Amygdala (tissue), 56 donors: ENCODE measurements at regions not wholly inside any gene's neighbourhood (a gene's known extent, or its start where the extent isn't known, plus 50 kb on each side); places are given as distances from the start of the nearest gene placed in this dataset.
"Not testable (repeated sequence)": the region's sequence is repeated elsewhere in the genome, so short reads cannot be mapped to it uniquely, and the experiment has no call there.

Source experiments
- DNase-seq, 56 donors: peaks; one replicate each; lab custom pipeline; 2025; lab: John Stamatoyannopoulos, UW

- DNase-seq = no peak
These were observed 1336.2 kb upstream of the NRXN1 start for GRCh38 chr2:52368141-52368540.

DNA sequence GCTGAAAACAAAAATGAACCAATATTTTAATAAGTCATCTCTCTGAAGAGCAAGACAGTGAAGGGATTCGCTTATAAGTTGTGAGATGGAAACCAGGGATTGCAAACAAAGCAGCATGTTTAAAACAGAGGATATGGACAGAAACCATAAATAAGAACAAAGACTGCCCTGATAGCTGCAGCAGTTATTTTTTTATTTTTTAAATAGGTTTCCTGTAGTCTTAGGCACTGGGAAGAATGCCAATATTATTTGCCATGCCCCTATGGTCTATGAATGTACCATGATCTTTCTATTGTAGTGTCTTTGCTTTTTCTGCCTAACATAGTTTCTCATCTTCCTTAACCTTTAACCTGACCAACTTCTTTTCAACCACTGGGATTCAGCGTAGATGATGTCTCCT lies 1334.0 kb upstream of the NRXN1 start:
- DNase-seq = no peak

DNA sequence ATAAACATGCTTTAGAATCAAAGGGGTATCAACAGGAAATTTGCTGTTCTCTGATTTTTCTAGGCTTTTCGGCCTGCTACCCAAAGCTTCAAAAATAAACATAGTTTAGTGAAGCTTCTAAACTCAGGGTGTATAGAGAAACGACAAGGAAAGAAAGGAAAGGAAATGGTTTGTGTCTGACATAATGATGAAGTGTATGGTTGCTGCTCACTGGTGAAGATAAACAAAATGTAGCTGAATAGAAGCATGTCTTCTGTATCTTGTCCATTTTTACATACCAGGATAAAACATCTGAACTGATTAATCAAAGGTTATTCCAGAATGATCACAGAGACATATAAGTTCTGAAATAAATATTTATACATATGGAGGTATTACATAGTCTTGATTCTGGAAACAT lies 1324.6 kb upstream of the NRXN1 start:
- no peak for DNase-seq

DNA sequence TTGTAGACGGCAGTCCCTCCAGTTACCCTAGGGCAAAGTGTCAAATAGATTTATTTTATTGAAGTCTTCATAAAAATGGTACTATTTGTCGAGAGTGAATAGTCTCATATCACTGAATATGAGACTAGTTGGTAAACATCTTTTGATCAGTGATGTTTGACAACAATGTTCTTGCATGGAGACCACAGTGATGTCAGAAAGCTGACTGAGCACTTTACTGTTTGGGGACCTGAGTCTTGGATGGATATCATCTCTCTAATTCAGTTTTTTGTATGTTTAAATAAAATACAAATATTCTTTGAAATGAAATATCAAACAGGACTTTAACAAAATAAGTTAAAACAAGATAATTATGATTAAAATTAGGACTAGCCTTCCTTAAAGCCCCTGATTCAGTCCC lies 1315.4 kb upstream of the NRXN1 start:
- no peak for DNase-seq

- no peak for DNase-seq
These were observed 1313.7 kb upstream of the NRXN1 start for GRCh38 chr2:52345676-52346075.

GRCh38 chr2:52345082-52345481 lies 1313.2 kb upstream of the NRXN1 start:
- DNase-seq = no peak

- no peak for DNase-seq
These were observed 1311.9 kb upstream of the NRXN1 start for GRCh38 chr2:52343706-52344266.

GRCh38 chr2:52343010-52343409 lies 1311.1 kb upstream of the NRXN1 start:
- DNase-seq = no peak

- DNase-seq = no peak
These were observed 1310.5 kb upstream of the NRXN1 start for GRCh38 chr2:52342458-52342857.

- no peak for DNase-seq
These were observed 1309.8 kb upstream of the NRXN1 start for GRCh38 chr2:52341732-52342131.

DNA sequence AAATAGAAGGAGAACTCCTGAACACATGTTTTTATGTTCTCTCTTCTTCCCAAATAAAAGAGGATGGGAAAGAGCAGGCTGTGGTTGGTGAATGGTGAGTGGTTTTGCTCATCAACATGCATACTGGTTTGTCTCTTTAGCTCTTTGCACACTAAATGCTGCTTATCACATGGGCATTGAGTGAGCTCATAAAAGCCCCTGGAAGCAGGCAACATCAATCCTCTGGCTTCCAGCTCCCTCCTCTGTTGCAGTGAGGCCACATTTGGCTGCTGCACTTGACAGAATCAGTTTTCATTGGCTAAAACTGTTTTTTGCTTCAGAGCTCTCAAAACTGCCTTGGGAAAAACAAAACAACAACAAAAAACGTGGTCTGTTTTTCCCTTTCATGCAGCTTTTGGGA lies 1308.2 kb upstream of the NRXN1 start:
- peak in 8 of 56 donors; percentile 0 to 16 (median 2) for DNase-seq

DNA sequence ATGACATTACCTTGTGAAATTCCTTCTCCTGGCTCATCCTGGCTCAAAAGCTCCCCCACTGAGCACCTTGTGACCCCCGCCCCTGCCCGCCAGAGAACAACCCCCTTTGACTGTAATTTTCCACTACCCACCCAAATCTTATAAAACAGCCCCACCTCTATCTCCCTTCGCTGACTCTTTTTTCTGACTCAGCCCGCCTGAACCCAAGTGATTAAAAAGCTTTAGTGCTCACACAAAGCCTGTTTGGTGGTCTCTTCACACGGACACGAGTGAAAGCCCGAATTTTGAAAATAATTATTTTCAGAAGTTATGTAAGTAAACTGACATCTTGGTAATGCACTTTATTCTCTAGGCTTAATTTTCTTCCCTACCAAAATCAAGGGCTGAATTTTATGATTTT lies 1305.9 kb upstream of the NRXN1 start:
- not testable (repeated sequence) for DNase-seq

DNA sequence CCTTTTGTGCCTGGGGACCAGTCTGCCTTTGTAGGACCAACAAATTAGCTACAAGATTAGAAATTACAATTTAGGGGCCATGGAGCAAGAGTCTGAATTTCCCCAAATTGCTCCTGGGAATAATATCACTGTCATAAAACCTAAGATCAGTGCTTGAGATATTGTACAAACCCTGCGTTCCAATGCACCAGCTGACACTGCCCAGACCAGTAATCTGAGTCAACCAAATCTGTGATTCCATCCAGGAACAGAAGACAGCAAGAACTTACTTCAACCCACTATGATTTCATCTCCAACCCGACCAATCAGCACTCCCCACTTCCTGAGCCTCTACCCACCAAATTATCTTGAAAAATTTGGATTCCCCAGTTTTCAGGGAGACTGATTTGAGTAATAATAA lies 1305.0 kb upstream of the NRXN1 start:
- DNase-seq = no peak

GRCh38 chr2:52335727-52336126 lies 1303.8 kb upstream of the NRXN1 start:
- no peak for DNase-seq

DNA sequence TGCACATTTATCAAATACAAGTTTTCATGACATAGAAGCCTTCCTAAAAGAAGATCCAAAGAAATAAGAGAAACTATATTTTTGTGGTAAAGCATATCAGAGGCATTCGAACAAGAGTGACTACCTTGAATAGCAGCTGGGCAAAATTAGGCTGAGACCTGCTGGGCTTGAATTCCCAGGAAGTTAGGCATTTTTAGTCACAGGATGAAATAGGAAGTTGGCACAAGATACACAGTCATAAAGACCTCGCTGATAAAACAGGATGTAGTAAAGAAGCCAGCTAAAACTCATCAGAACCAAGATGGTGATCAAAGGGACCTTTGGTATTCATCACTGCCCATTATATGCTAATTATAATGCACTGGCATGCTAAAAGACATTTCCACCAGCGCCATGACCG lies 1302.3 kb upstream of the NRXN1 start:
- no peak for DNase-seq

GRCh38 chr2:52327641-52328040 lies 1295.7 kb upstream of the NRXN1 start:
- no peak for DNase-seq

DNA sequence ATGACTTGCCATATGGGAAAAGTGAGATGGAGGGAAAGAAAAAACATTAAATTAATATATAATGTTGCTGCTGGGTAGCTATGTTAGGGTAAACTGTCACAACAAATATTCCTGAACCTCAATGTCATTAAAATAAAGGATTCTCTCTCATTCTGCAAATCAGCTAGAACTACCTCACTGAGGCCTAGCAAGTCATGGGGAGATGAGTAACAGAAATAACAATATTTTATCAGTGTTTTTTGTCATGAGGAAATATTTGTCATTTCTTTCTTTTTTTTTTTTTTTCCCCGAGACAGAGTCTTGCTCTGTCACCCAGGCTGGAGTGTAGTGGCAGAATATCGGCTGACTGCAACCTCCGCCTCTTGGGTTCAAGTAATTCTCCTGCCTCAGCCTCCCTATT lies 1282.3 kb upstream of the NRXN1 start:
- DNase-seq = no peak

DNA sequence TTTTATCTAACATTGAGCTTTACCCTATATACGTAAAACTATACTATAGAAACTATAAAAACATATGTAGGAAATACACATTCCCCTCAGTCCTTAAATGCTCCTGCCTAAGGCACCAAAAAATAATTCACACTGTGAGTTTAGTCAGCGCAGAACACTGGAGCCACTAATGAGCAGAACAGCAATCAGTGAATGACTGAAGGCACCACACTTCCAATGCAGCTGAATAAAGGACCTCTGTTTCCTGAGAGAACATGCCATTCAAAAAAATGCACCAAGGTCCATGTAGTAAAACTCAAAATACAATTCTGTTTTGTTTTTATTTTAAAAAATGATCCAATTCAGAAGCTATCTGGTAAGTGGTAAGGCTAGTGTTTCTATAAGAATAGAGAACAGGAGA lies 1280.6 kb upstream of the NRXN1 start:
- DNase-seq = peak in 2 of 56 donors; percentile 0 to 4

DNA sequence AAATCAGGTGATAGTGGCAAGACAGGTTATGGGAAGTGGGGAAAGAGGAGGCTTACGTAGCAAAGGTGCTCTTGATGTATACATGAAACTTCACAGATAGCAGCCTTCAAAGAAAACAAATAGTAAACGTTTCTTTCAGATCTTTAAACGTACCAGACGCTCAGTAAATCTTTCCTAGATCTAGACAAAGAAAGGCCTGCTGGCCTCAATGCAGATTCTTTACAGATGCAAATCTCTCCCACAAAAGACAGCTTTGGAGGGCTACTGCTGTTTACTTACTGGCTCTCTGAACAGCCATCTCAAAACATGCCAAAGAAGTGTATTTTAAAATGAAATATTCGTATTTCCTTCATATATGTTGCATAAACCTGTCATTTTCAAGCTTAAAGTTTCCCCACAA lies 1279.9 kb upstream of the NRXN1 start:
- no peak for DNase-seq

DNA sequence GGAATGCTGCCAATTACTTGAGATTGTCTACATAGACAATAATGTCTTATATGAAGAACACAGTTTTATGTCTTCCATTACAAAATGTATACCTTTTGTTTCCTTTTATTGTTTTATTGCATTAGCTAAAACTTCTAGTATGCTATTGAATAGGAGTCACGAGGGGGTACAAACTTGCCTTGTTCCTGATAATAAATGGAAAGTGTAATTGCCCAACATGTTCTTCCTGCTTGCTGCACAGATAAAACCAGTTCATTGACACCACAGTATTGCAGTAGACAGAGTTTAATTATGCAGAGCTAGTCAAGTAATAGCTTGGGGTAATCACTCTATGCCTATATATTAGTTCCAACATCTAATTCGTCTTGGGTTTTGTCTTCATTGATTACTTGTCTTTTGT lies 1276.2 kb upstream of the NRXN1 start:
- no peak for DNase-seq

GRCh38 chr2:52294628-52295027 lies 1262.7 kb upstream of the NRXN1 start:
- DNase-seq = no peak

GRCh38 chr2:52292801-52293200 lies 1260.9 kb upstream of the NRXN1 start:
- no peak for DNase-seq

GRCh38 chr2:52289741-52290140 lies 1257.8 kb upstream of the NRXN1 start:
- no peak for DNase-seq
